ENCODE measurements at regions not wholly inside any gene's neighbourhood (a gene's known extent, or its start where the extent isn't known, plus 50 kb on each side); places are given as distances from the start of the nearest gene placed in this dataset.
A peak's percentile ranks its signal among the peaks of the same experiment; 100 is the strongest.
"Not testable (repeated sequence)": the region's sequence is repeated elsewhere in the genome, so short reads cannot be mapped to it uniquely, and the experiment has no call there.

- intact Hi-C loops (cut with DNase I) = no loop called here
- peak in 39 of 42 donors; percentile 10 to 62 (median 37) for DNase-seq
Observed at GRCh38 chr3:28575746-28576613, 227.4 kb upstream of the AZI2 start.

DNA sequence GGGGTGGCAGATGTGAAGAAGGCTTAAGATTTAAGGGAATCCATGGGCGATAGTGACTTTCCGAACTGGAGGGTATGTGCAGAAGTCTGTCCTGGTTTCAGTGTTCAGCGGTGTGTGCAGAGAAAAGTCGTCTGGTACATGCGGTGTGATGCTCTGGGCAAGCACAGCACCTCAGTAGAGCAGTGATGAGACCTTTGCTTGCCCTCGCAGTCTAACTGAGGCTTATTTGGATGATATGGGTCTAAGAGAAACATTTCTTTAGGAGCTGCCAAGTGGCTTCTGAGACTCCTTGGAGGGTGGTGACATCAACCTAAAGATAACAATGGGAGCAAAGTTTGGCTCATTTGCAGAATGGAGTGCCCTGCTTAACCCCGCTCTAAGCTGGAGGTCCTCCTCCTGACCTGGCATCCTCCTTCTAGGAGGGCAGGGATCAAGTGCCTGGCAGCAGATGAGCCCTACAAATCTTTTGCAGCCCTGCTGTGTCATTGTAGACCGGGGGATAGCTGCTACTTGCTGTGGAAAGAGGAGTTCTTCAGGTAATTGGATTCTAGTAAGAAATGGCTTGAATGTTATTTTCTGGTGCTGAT is 228.1 kb upstream of the AZI2 start:
- DNase-seq = peak in 10 of 42 donors; percentile 8 to 48 (median 23)
- intact Hi-C loops (cut with DNase I) = no loop called here

DNA sequence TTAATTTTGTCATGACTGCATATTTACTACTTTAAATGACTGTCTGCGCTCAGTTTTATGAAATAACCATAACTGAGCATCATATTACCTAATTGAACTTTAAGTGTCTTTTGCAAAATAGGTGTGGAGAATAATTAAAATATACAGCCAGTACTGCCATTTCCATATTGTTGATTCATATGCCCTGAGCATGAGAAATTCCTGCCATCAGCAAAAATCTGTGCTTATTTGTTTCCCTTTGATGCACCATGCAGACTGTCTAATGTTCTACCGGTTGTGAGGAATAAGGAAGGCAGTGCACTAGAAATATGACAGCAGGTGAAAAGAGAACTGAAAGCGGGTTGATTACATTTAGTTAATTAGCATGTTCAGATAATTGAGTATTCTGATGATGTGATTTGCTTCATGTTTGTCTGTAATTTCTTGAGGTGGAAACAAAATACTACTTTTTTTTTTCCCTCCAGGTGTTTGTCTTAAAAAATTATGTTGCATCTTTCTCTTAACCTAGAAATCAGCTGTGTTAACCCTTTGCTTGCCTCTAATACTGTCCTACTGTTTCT is 229.4 kb upstream of the AZI2 start:
- no peak for DNase-seq
- intact Hi-C loops (cut with DNase I) = no loop called here

DNA sequence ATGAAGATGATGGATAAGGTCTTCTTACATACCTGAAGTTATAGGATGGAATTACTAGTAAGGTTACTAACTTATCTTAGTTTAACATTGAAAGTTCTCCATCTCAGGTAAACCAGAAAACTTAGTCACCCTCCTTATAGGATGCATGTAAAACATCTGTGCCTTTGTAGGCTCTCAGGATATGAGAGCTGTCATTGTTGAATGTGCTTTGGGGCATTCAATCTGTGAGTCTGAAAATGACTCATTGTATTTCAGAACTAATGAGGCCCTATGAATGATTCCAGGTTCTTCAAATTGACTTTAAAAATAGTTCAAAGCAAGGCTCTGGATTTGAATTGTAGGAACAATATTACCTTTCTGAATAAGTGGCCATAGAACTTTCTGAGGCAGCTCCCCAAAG is 237.7 kb upstream of the AZI2 start:
- intact Hi-C loops (cut with DNase I) = no loop called here
- DNase-seq = no peak

DNA sequence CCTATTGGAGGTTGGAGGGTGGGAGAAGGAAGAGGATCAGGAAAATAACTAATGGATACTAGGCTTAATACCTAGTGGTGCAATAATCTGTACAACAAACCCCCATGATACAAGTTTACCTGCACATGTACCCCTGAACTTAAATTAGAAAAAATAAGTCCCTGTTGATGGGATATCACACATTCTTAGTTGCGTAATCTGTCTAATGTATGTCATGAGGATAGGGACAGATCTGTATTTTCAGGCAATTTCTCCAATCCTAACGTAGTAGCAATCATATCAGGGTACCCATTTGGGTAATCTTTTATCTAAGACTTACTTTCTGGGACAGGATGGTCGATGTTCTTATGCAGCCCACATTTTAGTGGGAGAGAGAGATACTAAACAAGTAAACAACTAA is 239.1 kb upstream of the AZI2 start:
- intact Hi-C loops (cut with DNase I) = no loop called here
- no peak for DNase-seq

GRCh38 chr3:28590216-28590615 is 241.6 kb upstream of the AZI2 start:
- DNase-seq = no peak
- intact Hi-C loops (cut with DNase I) = no loop called here

GRCh38 chr3:28590860-28591259 is 242.2 kb upstream of the AZI2 start:
- intact Hi-C loops (cut with DNase I) = no loop called here
- DNase-seq = no peak

- intact Hi-C loops (cut with DNase I) = no loop called here
- DNase-seq = no peak
Observed at GRCh38 chr3:28595372-28595771, 246.7 kb upstream of the AZI2 start.

DNA sequence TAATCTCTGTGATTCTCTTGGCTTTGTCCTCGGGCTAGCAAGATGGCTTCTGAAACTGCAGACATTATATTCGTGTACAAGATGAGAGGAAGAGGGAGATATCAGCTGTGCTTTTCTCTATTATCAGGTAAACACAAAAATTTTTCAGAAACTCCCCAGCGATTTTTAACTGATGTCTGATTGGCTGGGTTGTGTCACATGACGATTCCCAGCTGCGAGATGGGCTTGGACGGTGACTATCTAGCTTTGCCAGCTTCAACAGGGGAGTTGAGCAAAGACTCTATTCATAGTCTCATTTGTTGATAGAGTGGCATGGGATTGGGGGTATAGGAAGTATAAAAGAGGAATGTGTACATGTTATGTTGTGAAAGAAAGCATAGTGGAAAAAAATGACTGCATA is 248.8 kb upstream of the AZI2 start:
- DNase-seq = no peak
- intact Hi-C loops (cut with DNase I) = no loop called here

GRCh38 chr3:28598165-28598564 is 249.5 kb upstream of the AZI2 start:
- intact Hi-C loops (cut with DNase I) = no loop called here
- no peak for DNase-seq

DNA sequence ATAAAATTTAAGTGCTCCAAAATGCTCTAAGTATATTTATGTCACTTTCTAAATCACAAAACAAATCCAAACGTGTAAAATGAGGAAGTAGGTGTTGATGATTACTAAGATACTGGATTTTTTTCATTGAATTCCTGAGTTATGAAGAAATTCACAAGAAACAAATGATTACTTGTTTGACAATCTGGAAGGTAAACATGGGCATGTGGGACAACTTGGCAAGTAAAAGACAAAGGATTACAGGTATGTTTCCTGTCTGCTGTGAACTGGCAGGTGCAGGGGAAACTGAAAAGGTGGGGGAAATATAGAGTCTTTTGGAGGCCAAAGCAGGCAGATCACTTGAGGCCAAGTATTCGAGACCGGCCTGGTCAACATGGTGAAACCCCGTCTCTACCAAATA is 252.7 kb upstream of the AZI2 start:
- intact Hi-C loops (cut with DNase I) = no loop called here
- DNase-seq = no peak

DNA sequence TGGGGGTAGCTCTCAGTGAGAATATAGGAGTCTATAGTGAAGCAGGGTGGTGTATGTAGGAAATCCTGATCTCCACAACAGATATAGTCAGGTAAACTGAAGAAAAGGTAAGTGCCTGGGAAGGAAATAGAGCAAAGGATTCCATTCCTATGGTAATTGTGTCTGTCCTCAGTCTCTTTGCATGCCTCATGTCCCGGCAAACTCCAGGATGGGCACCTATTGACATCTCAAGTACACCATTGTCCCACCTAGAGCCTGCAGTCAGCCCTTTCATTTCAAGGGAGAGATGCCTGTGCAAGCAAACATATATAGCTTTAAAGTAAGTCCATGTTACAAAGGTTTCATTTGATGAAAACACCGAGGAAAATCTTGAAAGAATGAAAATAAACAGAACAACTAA is 257.7 kb upstream of the AZI2 start:
- no peak for DNase-seq
- intact Hi-C loops (cut with DNase I) = no loop called here

DNA sequence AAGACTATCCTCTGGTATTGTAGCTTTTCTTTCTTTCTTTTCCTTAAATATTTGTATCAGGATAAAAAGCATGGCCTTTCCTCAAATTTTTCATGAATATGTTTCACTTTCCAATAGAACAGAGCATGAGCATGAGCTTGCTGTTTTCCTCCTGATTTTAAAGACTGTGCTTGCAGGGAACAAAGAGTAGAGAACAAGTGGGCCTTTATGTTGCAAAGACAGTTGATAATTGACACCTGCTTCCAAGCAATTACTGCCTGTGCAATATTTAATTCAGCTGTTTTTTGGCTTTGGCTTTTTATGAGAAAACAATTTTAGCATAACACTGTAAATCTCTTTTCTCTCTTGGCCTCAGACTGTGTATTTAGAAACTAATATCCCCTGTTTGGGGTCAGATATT is 263.6 kb upstream of the AZI2 start:
- DNase-seq = no peak
- intact Hi-C loops (cut with DNase I) = no loop called here

DNA sequence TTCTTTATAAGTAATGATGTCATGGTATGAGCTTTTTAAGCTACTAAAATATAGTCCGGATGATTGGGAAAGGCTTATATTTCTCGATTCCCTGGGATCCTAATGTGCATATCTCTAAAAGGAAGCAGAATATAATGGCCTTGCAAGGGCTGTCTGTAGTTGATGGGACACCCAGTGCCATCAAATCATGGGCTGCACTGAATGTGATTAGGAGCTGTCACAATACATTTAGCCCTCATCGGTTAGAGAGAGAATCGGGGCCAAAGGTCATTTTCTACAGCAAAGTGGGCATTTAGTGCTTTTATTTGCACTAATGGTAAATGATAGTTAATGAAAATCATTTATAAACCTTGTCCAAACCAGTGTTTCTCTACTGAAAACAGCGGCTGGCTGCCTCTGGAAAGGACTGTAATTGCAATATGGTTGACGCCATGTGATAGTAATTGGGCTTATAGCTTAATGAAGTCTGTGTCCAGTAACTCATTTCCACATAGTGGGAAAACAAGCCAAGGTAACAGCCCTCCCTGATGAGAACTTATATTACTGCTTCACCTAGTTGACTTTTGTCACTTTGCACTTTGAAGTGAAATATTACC is 265.0 kb upstream of the AZI2 start:
- intact Hi-C loops (cut with DNase I) = no loop called here
- DNase-seq = no peak

DNA sequence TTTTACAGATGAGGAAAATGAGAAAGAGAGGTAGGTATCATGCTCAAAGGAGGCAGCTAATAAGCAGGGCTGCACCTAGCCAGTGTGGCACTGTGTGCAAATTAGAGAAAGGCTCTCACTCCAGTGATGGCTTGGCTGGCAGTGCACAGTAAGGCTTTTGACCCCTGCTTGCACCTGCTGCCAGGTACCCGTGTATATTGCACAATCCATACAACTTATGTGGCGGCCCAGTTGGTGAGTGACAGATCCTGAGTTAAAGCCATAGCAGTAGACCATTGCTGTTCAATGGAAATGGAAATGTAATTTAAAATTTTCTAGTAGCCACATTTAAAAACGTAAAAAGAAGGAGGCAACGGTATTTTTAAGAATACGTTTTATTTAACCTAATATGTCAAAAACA is 266.4 kb upstream of the AZI2 start:
- intact Hi-C loops (cut with DNase I) = no loop called here
- no peak for DNase-seq

GRCh38 chr3:28615971-28616370 is 267.3 kb upstream of the AZI2 start:
- intact Hi-C loops (cut with DNase I) = no loop called here
- DNase-seq = no peak

DNA sequence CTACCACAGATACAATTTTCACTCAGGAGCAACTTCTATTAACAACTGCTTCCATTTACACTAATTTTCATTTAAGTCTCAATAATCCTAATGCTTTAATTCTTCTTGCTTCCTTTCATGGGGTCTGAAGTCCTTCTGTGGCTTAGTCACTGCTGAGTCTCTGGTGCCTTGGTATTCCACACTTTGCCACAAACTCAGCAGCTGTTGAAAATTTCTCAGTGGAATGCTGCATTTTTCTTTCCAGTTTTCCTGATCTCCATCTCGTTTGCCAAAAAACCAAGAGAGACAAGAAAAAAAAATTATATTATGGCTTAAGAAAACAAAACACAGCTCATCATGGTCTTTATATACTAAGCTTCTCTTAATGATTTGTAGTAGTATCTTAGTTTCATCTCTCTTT is 269.2 kb upstream of the AZI2 start:
- no peak for DNase-seq
- intact Hi-C loops (cut with DNase I) = no loop called here

GRCh38 chr3:28623106-28623505 is 274.5 kb upstream of the AZI2 start:
- intact Hi-C loops (cut with DNase I) = no loop called here
- no peak for DNase-seq

GRCh38 chr3:28624084-28624483 is 275.5 kb upstream of the AZI2 start:
- intact Hi-C loops (cut with DNase I) = no loop called here
- DNase-seq = no peak

DNA sequence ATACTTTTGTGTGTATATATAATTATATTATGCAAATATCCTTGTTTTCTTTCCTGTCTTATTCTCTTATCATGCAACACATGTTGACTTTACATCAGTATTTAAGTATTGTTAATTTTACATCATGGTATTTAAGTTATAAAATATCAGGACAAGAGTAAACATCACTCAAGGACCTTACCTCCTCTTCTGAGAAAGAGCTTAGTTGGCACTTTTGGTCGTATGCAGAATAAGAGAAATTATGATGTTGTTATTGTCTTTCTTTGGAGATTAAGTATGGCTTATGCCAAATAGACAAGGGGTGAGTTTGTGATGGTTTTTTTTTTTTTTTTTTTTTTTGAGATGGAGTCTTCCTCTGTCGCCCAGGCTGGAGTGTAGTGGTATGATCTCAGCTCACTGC is 279.2 kb upstream of the AZI2 start:
- intact Hi-C loops (cut with DNase I); DNase-seq: not testable (repeated sequence)
